IMR-90 (cell line): ENCODE measurements at regions not wholly inside any gene's neighbourhood (a gene's known extent, or its start where the extent isn't known, plus 50 kb on each side); places are given as distances from the start of the nearest gene placed in this dataset.

ENCODE experiments used
- CTCF ChIP-seq: conservative IDR thresholded peaks from 2 replicates; pipeline ENCODE4 v1.5.1; 2012; ENCODE audit warnings: mild to moderate bottlenecking, low read depth, low read length, improper control_type of control experiment
- FOS ChIP-seq: fragments of 150-350 bp; IDR thresholded peaks from 2 replicates; pipeline ENCODE4 v1.6.1; 2016; ENCODE audit warnings: low read depth, low read length
- MAFK ChIP-seq: IDR thresholded peaks from 2 replicates; pipeline ENCODE4 v1.6.1; 2012; ENCODE audit warnings: low read depth, low read length, improper control_type of control experiment
- POLR2A ChIP-seq: IDR thresholded peaks from 2 replicates; pipeline ENCODE4 v1.6.1; 2012; ENCODE audit warnings: mild to moderate bottlenecking, low read depth, low read length
- SMC3 ChIP-seq: fragments of 150-350 bp; IDR thresholded peaks from 2 replicates; pipeline ENCODE4 v1.6.1; 2016; ENCODE audit warnings: low read depth, mild to moderate bottlenecking, antibody characterized with exemption, low read length, moderate library complexity
- USF2 ChIP-seq: fragments of 150-350 bp; IDR thresholded peaks from 2 replicates; pipeline ENCODE4 v1.6.1; 2017; ENCODE audit warnings: mild to moderate bottlenecking, antibody characterized with exemption, low read length, low read depth

DNA sequence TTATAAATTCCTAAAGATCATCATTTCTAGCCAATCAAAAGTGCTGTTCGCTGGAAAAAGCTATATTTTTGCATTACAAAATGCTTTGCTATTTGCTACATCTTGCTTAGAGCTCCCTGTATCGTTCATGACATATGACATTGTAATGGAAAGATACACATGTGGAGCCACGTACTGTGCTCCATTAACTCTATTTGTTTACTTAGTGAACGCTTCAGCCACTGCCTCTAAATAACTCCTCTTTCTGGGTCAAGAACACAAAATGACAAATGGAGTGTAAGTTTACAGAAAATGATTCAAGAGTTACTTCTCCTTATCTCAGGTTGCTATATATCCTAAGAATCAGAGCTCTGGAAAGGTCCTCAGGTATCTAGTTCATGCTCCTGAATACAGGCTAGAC is 329.1 kb upstream of the SMIM31 start:
- no peak for TF ChIP-seq CTCF
- no peak for TF ChIP-seq USF2
- no peak for TF ChIP-seq MAFK
- no peak for TF ChIP-seq FOS
- no peak for TF ChIP-seq POLR2A
- no peak for TF ChIP-seq SMC3
